GM12873 (cell line): ENCODE measurements at regions not wholly inside any gene's neighbourhood (a gene's known extent, or its start where the extent isn't known, plus 50 kb on each side); places are given as distances from the start of the nearest gene placed in this dataset.

ENCODE experiments used
- TF ChIP-seq, protein P1 (sequence below): IDR thresholded peaks from 2 replicates; pipeline ENCODE4 v1.5.1; 2012; ENCODE audit warnings: low read depth, mild to moderate bottlenecking, moderate library complexity, low read length, control low read depth; ENCODE audit not compliant: insufficient read depth; ENCODE audit errors: missing control alignments

DNA sequence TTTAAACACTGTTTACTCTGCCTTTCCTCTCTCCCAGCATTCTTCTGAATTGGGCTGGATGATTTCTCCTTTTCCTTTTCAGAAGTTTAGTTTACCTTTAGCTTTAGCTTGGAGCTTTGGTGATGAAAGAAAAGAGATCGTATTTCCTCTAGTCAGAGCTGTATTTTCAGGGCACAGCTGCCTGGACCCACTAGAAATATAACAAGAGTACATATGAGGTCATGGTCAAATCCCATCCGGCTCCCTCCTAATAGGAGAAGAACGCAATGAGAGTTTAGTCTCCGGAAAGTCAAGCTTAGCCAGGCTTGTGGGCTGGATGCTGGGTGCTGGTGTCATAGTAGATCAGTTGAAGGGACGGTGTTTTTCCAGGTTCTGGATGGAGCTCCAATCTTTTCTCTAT is 177.1 kb upstream of the PFN2 start:
- TF ChIP-seq, protein P1, sequence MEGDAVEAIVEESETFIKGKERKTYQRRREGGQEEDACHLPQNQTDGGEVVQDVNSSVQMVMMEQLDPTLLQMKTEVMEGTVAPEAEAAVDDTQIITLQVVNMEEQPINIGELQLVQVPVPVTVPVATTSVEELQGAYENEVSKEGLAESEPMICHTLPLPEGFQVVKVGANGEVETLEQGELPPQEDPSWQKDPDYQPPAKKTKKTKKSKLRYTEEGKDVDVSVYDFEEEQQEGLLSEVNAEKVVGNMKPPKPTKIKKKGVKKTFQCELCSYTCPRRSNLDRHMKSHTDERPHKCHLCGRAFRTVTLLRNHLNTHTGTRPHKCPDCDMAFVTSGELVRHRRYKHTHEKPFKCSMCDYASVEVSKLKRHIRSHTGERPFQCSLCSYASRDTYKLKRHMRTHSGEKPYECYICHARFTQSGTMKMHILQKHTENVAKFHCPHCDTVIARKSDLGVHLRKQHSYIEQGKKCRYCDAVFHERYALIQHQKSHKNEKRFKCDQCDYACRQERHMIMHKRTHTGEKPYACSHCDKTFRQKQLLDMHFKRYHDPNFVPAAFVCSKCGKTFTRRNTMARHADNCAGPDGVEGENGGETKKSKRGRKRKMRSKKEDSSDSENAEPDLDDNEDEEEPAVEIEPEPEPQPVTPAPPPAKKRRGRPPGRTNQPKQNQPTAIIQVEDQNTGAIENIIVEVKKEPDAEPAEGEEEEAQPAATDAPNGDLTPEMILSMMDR, result no peak

DNA sequence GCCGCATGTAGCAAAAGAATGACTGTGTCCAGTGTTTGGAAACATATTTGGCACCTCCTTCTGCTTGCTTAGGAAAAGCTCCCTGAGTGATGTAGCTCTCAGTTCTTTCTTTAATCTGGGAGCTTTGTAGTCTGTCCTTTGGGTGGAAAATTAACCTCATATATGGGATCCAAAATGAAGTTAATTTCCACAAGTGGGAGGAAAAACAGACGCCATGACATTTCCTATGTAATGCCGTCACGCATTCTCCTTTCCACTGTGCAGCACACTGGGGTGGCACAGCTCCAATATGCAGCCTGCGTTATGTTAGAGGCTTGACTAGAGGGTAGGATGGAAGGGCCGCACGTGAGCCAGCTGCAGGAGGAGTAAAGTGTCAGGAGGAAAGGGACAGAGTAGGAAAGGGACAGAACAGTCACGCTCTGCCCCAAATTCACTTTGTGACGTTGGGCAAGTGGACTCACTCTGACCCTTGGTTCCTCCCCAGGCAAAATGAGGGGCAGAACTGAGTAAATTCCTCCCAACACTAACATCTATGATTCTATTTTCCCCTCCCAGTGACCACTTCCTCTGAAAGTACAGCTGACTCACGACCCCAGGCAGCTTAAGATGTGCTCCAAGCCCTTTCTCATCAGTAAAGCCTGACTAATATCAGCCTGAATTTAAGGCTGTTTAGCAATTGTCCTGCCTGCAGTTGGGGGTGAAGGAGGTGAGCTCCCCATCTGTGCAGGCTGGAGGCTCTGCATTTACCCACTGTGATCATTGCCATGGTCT is 176.5 kb upstream of the PFN2 start:
- TF ChIP-seq, protein P1, result no peak

DNA sequence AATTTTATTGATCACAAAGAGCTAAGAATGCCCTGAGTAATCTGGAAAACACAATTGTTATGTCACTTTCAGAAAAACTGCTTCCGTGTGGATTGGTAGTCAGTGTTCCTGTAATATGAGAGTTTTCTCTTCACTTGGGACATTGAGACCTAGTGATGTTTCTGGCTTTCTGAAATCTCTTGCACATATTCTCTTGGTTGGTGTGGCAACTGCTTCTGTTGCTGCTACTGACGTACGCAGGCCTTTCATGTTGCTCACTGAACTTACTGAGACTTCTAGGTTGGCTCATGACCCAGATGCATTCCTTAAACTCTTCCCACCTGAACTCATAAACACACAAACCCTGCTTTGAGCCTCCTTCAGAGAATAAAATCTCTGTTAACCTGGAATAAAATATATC is 175.0 kb upstream of the PFN2 start:
- TF ChIP-seq, protein P1, result no peak

DNA sequence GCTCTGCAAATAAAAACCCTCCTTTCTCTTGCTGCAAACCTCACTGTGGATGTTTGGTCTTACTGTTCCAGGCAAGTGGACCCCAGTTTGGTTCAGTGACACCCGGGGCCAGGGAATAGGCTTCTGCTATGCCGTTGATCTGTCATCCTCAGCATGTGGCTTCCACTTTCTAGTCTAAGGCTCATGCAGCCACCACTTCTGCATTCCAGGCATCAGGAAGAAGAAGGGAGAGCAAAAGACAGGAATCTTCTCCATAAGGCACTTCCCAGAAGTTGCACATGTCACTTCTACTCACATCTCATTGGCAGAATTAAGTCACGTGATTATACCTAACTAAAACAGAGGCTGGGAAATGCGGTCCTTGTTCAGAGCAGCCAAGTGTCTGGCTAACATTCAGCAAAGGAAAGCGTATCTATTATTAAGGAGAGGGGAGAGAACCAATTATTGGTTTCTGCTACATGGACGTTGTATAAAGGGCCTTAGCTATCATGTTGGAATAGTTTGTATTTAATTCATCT is 173.6 kb upstream of the PFN2 start:
- TF ChIP-seq, protein P1, result no peak

DNA sequence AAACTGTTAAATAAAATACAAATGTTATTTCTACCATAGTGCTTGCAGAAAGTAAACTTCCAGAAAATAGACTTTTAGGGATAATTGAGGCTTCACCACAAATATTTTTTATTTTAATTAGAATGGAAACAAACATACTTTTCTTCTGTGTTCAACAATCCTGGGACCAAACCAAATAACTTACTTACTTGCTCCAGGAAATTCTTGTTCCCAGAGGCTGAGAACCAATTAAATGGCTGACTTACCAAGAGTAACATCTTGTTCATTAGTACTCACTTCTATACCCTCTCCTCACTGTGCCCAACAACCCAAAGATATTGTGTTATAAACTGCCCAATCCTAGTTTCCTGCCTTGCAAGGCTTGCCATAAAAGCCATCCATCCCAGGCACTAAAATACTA is 172.2 kb upstream of the PFN2 start:
- TF ChIP-seq, protein P1, result no peak

DNA sequence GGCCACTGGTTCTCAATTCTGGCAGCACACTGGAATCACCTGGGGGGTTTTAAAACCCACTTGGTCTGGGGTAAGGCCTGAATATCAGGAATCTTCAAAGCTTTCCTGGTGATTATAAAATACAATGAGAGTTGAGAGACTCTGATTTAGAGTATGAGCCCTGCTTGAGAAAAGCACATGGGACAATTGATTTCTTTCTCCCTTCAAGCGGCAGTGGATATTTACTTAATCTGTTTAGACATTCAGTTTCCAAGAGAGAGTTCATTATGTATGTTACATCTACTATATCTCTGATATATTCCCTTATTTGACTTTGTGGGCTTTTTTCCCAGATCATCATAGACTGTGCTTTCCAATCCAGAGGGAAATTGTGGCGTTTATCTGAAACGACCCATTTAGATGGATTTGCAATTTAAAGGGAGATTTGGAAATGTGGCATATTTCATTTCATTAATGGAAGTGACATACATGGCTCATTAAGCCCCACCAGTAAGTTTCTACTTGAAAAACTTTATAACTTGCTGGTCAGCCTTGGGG is 171.2 kb upstream of the PFN2 start:
- TF ChIP-seq, protein P1, result no peak

DNA sequence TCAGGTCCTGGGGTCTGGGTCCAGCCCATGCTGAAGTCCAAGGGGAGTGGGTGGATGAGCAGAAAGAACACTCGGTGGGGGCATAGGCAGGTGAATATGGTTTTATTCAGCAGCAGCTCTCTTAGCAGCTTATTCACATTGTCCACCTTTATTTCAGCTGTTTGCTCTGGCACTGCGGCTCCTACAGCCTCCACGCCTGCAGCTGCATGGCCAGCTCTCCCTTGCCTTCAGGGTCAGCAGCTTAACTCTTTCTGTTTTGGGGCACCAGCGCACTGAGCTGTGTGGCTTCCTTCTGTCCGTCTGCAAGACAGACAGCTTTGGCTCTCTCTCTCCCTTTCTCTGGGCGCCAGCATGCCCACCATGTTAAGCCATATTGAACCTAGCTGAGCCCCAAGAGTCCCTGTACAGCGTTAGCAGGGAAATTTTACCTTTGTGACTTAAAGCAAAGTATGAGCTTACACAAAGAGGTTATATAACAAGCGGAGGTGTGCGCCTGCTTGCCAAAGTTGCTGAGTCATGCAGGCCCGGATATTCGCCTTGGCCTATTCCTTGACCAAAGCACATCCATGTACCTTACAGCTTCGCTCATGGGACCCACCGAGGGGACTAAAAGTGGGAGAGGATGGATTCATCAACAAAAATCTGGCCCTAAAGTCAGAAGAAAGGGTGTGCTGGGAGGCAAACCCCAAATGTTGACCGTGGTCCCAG is 170.1 kb upstream of the PFN2 start:
- TF ChIP-seq, protein P1, result no peak
